Endodermal cell (in vitro differentiated cells): ENCODE measurements at regions not wholly inside any gene's neighbourhood (a gene's known extent, or its start where the extent isn't known, plus 50 kb on each side); places are given as distances from the start of the nearest gene placed in this dataset.
"Not testable (repeated sequence)": the region's sequence is repeated elsewhere in the genome, so short reads cannot be mapped to it uniquely, and the experiment has no call there.

Experiments
- DNase-seq: peaks from one replicate; pipeline ENCODE4 v3.0.0-alpha.2; 2017
- H3K27ac ChIP-seq: 2 replicates; pipeline ENCODE4 v1.5.1; 2013; ENCODE audit warnings: mild to moderate bottlenecking, low read depth, low read length, moderate library complexity
- H3K27me3 ChIP-seq: 2 replicates; pipeline ENCODE4 v1.6.1; 2013; ENCODE audit warnings: mild to moderate bottlenecking, low read length, moderate library complexity; ENCODE audit not compliant: insufficient read depth, control insufficient read depth, poor library complexity, severe bottlenecking
- H3K36me3 ChIP-seq: 2 replicates; pipeline ENCODE4 v1.7.0; 2013; ENCODE audit warnings: mild to moderate bottlenecking, low read length, moderate library complexity; ENCODE audit not compliant: control insufficient read depth, insufficient read depth
- H3K4me1 ChIP-seq: one replicate; pipeline ENCODE4 v1.7.0; 2013; ENCODE audit warnings: low read length; ENCODE audit not compliant: control insufficient read depth, insufficient read depth
- H3K4me3 ChIP-seq: 2 replicates; pipeline ENCODE4 v1.5.1; 2013; ENCODE audit warnings: mild to moderate bottlenecking, low read length, moderate library complexity
- H3K9ac ChIP-seq: 2 replicates; pipeline ENCODE4 v1.6.1; 2013; ENCODE audit warnings: mild to moderate bottlenecking, low read length, moderate library complexity; ENCODE audit not compliant: poor library complexity, severe bottlenecking; ENCODE audit errors: extremely low read depth
- H3K9me3 ChIP-seq: 2 replicates; pipeline ENCODE4 v1.6.1; 2013; ENCODE audit warnings: mild to moderate bottlenecking, low read length, moderate library complexity; ENCODE audit not compliant: control insufficient read depth
- H3K27ac Mint-ChIP-seq: 2 replicates; pipeline ENCODE4 v1.8.0; 2020; ENCODE audit warnings: mixed read lengths
- H3K27me3 Mint-ChIP-seq: 2 replicates; pipeline ENCODE4 v1.8.0; 2021; ENCODE audit warnings: mild to moderate bottlenecking, mixed read lengths; ENCODE audit not compliant: insufficient read depth
- H3K36me3 Mint-ChIP-seq: 2 replicates; pipeline ENCODE4 v1.8.0; 2020; ENCODE audit warnings: low read depth, mixed read lengths
- H3K4me1 Mint-ChIP-seq: 2 replicates; pipeline ENCODE4 v1.8.0; 2020; ENCODE audit warnings: mixed read lengths
- H3K4me3 Mint-ChIP-seq: 2 replicates; pipeline ENCODE4 v1.8.0; 2020; ENCODE audit warnings: mild to moderate bottlenecking, moderate library complexity, mixed read lengths
- H3K9me3 Mint-ChIP-seq: 2 replicates; pipeline ENCODE4 v1.8.0; 2020; ENCODE audit warnings: mild to moderate bottlenecking, mixed read lengths
- WGBS, 2 experiments: methylation state at CpG; one replicate each; pipeline versions ENCODE4 v1.1.5 to v1.1.7; 2013; ENCODE audit warnings: missing lambda C conversion rate in 2 of 2, mixed read lengths in 1 of 2; ENCODE audit not compliant: insufficient coverage in 1 of 2, insufficient read length in 1 of 2; 5-methylcytosine and 5-hydroxymethylcytosine counted together
- TF ChIP-seq, protein P1 (sequence below): fragments of 200-600 bp; sonication (generic); conservative IDR thresholded peaks from 2 replicates; pipeline ENCODE4 v1.5.0; 2021; ENCODE audit warnings: antibody characterized with exemption, mild to moderate bottlenecking

- H3K4me3 ChIP-seq: no peak overlapping the region
- no peaks in the 10 kb centered on the region for H3K4me1 Mint-ChIP-seq
- H3K27me3 Mint-ChIP-seq: no peaks in the 10 kb centered on the region
- no peak overlapping the region for H3K4me3 Mint-ChIP-seq
- TF ChIP-seq, protein P1, sequence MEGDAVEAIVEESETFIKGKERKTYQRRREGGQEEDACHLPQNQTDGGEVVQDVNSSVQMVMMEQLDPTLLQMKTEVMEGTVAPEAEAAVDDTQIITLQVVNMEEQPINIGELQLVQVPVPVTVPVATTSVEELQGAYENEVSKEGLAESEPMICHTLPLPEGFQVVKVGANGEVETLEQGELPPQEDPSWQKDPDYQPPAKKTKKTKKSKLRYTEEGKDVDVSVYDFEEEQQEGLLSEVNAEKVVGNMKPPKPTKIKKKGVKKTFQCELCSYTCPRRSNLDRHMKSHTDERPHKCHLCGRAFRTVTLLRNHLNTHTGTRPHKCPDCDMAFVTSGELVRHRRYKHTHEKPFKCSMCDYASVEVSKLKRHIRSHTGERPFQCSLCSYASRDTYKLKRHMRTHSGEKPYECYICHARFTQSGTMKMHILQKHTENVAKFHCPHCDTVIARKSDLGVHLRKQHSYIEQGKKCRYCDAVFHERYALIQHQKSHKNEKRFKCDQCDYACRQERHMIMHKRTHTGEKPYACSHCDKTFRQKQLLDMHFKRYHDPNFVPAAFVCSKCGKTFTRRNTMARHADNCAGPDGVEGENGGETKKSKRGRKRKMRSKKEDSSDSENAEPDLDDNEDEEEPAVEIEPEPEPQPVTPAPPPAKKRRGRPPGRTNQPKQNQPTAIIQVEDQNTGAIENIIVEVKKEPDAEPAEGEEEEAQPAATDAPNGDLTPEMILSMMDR: no peak
- H3K27me3 ChIP-seq: no peaks in the 10 kb centered on the region
- no peak for DNase-seq
- H3K9me3 Mint-ChIP-seq: peaks cover 41% of the 10 kb centered on the region
- H3K9me3 ChIP-seq: peaks cover 30% of the 10 kb centered on the region
- H3K4me1 ChIP-seq: no peaks in the 10 kb centered on the region
- no peak overlapping the region for H3K27ac ChIP-seq
- no peak overlapping the region for H3K9ac ChIP-seq
- H3K27ac Mint-ChIP-seq: no peak overlapping the region
- H3K36me3 ChIP-seq: no peaks in the 10 kb centered on the region
- WGBS, 2 experiments: 93% methylated on average over 3 to 8 of the region's 8 CpGs
- H3K36me3 Mint-ChIP-seq: peaks cover 1% of the 10 kb centered on the region
These were observed 548.7 kb upstream of the FAM98A start for GRCh38 chr2:34147780-34148179.

- no peak overlapping the region for H3K27ac ChIP-seq
- TF ChIP-seq, protein P1: no peak
- H3K27me3 ChIP-seq: no peaks in the 10 kb centered on the region
- peaks cover 31% of the 10 kb centered on the region for H3K9me3 ChIP-seq
- no peaks in the 10 kb centered on the region for H3K4me1 ChIP-seq
- H3K9ac ChIP-seq: no peak overlapping the region
- no peak overlapping the region for H3K4me3 Mint-ChIP-seq
- H3K4me1 Mint-ChIP-seq: no peaks in the 10 kb centered on the region
- peaks cover 42% of the 10 kb centered on the region for H3K9me3 Mint-ChIP-seq
- no peaks in the 10 kb centered on the region for H3K36me3 Mint-ChIP-seq
- no peaks in the 10 kb centered on the region for H3K27me3 Mint-ChIP-seq
- H3K36me3 ChIP-seq: no peaks in the 10 kb centered on the region
- H3K4me3 ChIP-seq: no peak overlapping the region
- DNase-seq: no peak
- WGBS, 2 experiments: 85% methylated on average over 1 of the region's 1 CpG; no CpG with 5 or more reads in 1 of the 2 experiments
- H3K27ac Mint-ChIP-seq: no peak overlapping the region
These were observed 544.0 kb upstream of the FAM98A start for GRCh38 chr2:34143149-34143548.

DNA sequence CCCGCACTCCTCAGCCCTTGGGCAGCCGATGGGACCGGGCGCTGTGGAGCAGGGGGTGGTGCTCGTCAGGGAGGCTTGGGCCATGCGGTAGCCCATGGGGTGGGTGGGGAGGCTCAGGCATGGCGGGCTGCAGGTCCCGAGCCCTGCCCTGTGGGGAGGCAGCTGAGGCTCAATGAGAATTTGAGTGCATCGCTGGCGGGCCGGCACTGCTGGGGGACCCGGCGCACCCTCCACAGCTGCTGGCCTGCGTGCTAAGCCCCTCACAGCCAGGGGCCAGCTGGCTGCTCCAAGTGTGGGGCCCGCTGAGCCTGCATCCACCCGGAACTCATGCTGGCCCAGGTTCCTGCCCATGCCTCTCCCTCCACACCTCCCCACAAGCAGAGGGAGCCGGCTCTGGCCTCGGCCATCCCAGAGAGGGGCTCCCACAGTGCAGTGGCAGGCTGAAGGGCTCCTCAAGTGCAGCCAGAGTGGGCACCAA, 543.5 kb upstream of the FAM98A start:
- not testable (repeated sequence) for DNase-seq, H3K27me3 ChIP-seq, H3K27ac ChIP-seq, H3K9ac ChIP-seq, H3K4me3 ChIP-seq, H3K4me3 Mint-ChIP-seq, H3K27ac Mint-ChIP-seq, H3K27me3 Mint-ChIP-seq, H3K4me1 ChIP-seq, H3K4me1 Mint-ChIP-seq, H3K36me3 ChIP-seq, H3K36me3 Mint-ChIP-seq
- peaks cover 31% of the 10 kb centered on the region for H3K9me3 ChIP-seq
- H3K9me3 Mint-ChIP-seq: peaks cover 42% of the 10 kb centered on the region
- WGBS, 2 experiments: 91% methylated on average over 18 of the region's 18 CpGs; no CpG with 5 or more reads in 1 of the 2 experiments

DNA sequence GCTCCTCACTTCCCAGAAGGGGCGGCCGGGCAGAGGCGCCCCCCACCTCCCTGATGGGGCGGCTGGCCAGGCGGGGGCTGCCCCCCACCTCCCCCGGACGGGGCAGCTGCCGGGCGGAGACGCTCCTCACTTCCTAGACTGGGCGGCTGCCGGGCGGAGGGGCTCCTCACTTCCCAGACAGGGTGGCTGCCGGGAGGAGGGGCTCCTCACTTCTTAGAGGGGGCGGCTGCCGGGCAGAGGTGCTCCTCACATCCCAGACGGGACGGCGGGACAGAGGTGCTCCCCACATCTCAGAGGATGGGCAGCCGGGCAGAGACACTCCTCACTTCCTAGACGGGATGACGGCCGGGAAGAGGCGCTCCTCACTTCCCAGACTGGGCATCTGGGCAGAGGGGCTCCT, 534.0 kb upstream of the FAM98A start:
- not testable (repeated sequence) for H3K27ac ChIP-seq, DNase-seq, H3K4me1 ChIP-seq, H3K27me3 Mint-ChIP-seq, H3K27ac Mint-ChIP-seq, H3K4me3 ChIP-seq, H3K9ac ChIP-seq, H3K36me3 ChIP-seq, H3K4me3 Mint-ChIP-seq, H3K27me3 ChIP-seq, H3K36me3 Mint-ChIP-seq, H3K9me3 ChIP-seq, H3K4me1 Mint-ChIP-seq
- WGBS, 2 experiments: 94 to 96% methylated on average over 7 to 24 of the region's 24 CpGs
- peaks cover 30% of the 10 kb centered on the region for H3K9me3 Mint-ChIP-seq
